GM18507 (cell line): ENCODE measurements at regions not wholly inside any gene's neighbourhood (a gene's known extent, or its start where the extent isn't known, plus 50 kb on each side); places are given as distances from the start of the nearest gene placed in this dataset.

ENCODE experiments used
- DNase-seq: peaks from one replicate; pipeline ENCODE4 v3.0.0; 2011; ENCODE audit warnings: low read depth; ENCODE audit not compliant: insufficient read length; ENCODE audit errors: extremely low spot score
- FAIRE-seq: peaks from 2 replicates; lab custom pipeline; 2011; peaks lifted over from hg19 to GRCh38; lab: Jason Lieb, UNC

DNA sequence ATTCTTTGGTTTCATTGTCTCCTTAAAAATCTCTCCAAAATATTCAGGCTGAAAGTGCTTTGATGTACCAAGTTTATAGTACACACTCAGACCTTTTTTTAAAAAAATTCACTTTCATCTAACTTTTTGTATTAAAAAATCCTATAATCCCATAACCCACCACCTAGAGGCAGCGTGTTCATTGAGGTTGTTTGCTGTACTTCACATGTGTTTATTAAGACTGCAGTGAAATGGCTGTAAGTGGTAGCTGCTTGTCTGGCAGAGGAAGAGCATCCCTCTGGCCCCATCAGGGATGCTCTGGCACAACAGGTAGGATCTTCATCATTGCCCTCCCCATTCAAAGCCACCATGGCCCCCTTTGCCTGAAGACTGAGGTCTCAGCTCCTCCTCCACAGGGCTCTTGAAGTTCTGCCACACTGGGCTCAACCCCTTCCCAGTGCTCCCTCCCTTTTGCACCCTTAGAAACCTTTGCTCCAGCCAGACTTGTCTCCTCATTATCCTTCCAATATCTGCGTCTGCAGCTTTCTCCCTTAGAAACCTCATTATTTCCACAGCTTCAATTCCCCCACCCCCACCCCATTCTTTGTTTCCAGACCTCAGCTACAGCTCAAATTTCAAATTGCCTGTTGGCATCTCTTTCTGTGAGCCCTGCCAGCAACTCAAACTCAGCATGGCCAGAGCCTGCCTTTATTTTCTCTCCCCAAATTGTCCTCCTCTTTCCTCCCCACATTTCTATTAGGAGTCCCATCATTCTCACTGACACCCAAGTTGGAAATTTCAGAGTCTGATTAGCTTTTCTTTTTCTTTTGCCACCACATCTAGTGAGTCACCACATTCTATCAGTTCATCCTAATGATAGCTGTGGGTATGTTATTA is 369.6 kb upstream of the USP24 start:
- no peak for FAIRE-seq
- DNase-seq, result no peak

DNA sequence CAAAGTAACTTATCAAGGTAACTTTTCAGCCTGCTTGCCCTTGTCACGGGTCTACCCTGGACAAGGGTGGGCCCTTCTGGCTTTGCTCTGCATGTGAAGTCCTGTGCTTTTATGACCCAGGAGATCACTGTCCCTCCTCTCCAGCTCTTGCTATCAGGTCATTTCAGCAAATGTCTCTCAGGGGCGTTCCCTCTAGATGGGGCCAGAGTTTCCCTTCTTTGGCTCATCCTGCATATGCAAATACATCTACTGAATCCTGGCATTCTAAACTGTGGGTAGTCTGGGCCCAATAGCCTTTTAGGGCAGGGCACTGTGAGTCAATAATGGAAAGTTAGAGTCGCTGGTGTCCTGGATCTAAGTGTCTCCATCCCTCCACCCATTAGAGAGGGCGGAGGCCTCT is 366.9 kb upstream of the USP24 start:
- DNase-seq (no peak), FAIRE-seq (no peak)

DNA sequence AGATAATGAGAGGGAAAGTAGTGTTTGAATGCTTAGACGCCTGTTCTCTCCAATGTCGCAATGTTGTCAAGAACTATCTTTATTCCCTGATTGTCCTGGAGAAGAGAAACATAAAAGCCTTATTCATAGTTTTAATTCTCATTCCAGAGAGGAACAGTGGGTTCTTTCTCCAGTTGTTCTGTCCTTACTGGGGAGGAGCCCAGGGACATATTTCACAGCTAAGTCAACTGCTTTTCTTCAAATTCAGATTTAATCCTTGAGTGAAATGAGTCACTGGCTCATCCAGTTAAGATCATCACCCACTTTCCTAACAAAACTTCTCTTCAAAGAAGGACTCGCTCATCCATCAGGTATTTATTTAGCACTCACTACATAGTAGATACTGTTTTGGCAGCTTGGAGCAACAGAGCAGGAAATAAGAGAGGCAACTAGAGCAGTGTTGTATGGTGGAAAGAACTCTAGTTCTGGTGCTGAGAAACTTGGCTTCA is 365.7 kb upstream of the USP24 start:
- DNase-seq (no peak), FAIRE-seq (no peak)

DNA sequence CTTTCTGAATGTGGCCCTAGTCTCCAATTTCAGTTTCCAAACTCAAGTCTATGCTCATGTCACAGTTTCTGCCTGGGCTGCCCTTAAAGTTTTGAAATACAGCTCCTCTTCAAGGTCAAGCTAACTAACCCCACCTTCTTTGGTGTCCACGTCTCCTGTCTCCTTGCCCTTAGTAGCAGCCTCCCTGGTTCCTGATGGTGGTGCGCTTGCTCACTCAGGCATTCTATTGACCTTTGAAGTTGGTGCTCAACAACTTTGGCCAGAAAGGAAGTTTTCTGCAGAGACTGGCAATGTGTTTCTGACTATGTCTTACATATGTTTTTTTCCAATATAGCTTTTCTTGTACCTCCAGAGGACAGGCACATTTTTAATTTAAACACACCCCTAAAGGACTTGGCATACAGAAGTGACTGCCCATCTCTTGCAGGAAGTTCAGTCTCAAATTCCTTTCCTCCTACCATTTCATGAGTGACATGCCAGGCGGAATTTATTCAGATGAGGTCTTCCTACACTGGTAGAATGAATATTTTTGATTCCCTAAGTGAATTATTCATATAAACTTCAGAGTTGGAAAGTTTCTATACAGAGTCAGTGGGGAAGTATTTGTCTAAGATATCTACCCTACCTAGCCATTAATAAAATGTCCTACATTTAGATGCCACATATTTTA is 364.3 kb upstream of the USP24 start:
- DNase-seq, result no peak
- no peak for FAIRE-seq

DNA sequence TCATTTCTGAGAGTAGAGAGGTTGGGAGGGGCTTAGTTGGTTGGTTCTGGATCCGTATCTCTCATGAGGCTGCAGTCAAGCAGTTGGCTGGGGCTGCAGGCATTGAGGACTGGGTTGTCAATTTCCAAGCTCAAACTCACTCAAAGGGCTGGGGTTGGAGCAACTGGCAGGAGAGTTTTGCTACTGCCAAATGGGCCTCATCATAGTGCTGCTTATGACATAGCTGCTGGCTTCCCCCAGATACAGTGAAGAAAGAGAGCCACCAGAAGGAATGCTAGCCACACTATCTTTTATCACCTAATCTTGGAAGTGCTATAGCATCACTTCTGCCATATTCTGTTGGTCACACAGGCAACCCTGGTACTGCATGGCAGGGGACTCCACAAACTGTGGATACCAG is 363.5 kb upstream of the USP24 start:
- DNase-seq (no peak), FAIRE-seq (no peak)

DNA sequence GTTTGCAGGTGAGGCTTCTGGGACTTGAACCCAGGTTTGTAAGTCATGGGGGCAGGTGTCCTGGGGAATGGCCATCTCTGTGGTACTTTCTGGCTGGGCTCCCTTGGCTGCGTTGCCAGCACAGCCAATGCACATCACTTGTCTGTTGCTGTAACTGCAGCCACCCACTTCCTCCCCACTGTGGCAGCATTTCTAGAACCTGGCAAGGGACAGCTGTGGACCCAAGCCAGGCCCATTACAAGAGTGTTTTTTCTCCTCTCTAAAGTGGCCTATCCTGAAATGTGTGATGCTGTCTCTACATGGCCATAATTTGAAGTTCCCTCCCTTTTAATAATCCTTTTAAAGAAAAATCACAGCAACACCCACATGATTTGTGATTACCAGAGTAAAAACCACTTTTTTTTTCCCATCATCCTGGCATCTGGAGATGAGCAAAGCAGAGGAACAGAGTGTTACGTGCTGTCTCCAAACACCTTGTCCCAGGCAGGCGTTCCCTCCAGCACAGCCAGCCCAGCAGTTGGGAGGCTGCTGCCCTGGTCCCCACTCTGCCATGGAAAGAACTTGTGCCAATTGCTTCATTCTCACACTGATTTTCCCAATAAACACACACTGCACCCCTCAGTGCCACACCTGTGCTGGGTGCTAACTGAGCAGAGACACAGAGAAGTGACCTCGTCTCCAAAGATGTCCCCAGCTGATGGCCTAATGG is 360.6 kb upstream of the USP24 start:
- no peak for DNase-seq
- no peak for FAIRE-seq

DNA sequence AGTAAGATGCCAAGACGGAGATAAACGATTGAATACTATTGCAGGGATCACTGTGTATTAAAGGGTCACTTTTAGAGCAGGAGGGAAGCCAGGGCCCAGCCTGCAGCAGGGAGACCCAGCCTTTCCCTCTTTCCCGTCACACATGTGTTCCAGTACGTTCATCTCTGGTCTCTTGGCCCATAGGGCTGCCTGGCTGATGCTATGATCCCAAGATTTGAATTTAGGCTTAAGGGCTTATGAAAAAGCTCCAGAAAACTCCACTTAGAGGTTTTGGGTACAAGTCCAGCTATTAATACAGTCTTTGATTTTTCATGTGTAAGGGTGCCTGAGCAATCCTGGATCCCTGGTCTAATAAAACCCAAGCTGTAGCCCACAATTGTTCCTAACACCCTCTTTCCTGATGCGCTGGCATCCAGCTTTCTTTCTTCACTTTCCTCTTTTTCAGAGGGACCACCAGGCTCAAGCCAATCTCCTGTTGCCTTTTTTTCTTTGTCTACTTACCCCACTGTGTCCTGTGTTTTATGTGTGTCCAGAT is 359.6 kb upstream of the USP24 start:
- DNase-seq (no peak), FAIRE-seq (no peak)

DNA sequence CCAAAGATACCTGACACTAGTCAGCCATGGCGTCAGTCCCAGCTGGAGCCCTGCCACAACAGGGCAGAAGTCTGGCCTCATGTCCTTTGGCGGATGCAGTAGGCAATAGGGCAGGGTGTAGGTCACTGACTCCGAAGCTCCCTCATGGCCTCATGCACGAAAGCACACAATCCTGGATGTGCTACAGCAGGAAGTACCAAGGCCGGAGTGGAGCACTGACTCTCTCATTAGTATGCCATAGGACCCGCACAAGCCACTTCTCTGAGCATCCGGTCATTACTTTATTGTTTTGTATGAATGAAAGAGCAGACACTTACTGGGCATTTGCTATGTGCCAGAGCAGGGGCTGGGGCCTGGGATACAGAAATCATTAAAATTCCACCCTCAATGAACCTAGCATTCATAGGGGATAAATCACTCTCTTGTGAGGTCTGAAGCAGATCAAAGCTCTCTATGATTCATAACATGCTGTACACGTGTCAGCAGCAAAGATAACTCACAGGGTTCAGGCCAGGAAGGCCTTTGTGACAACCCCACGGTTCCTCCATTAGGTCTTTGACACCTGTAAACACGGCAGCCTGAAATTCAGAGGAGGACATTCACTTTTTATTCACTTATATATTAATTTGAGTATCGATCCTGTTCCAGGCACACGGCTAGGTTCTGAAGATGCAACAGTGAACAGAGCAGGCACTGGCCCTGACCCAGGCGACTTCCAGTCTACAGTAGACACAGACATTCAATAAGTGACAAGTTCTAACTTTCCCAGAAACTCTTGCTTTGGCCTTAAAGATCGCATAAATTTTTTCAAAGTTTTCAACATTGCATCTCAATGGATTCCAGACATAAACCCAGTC is 357.9 kb upstream of the USP24 start:
- no peak for FAIRE-seq

DNA sequence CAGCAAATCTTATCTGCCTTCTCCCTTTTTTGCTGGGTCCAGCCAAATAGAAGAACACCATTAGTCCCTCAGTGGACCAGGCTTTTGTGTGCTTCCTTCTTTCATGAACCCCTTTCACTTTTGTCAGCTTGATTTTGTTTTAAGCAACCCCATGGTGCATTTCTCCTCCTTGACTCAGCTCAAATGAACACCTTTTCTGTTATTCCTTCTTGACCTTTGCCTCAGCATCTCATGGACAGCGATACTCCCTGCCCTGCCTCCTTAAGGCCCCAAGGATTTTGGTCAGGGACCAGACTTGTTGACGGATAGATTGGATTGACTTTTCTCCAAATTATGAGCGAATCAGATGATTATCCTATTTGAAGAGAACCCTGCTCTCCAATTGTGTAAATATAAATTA is 356.6 kb upstream of the USP24 start:
- FAIRE-seq, result no peak
- no peak for DNase-seq

More for the DNA sequence above, 357.9 kb upstream of the USP24 start:
- DNase-seq, result no peak

DNA sequence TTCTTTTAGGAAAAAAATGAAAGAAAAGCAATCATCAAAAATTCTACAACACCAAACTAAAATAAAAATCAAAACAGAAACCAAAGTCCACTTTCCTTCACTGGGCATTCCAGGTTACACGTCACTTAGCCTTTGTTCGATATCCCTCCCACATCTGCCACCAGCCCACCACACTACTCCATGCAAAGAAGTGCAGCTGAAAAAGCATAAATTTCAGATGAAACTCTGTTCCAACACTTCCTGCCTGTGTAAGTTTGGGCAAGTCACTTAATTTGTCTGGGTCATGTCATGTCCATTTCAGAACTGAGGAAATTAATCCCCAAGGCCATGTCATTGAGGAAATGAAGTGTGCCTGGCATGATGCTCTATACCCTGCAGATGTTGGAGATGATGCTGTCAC is 354.3 kb upstream of the USP24 start:
- DNase-seq (no peak), FAIRE-seq (no peak)

DNA sequence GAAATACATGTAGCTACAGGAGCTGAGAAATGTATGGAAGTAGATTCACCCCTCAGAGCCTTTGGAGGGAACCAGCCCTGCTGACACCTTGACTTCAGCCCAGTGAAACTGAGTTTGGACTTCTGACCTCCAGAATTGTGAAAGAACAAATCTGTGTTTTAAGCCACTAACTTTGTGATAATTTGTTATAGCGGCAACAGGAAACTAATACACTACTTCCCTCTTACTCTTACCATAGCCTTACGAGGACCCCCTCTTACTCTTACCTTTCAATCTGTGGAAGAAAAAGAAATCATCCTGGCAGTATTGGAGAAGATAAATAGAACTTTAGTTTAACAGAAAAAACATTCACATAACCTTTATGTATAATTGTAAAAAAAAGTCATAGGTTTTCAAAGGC is 353.6 kb upstream of the USP24 start:
- DNase-seq, result no peak
- FAIRE-seq, result no peak

DNA sequence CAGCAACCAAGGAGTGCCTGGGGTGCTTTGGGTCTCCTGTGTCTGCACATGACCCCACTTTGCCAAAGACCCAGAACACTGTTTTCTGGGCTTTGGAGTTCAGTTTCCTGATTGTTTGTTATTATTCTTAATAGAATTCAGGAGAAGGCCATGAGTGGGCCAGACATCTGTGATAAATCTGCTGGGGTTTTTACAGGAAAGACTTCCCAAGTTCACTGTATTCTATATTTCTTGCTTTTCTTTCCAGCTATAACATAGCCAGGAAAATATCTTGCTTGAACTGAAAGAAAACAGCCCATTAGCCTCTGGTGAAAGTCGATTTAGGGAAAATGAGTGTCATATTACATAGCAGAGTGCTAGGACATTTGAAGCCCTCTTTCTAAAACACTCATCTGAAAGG is 345.1 kb upstream of the USP24 start:
- DNase-seq, result no peak
- FAIRE-seq, result no peak

DNA sequence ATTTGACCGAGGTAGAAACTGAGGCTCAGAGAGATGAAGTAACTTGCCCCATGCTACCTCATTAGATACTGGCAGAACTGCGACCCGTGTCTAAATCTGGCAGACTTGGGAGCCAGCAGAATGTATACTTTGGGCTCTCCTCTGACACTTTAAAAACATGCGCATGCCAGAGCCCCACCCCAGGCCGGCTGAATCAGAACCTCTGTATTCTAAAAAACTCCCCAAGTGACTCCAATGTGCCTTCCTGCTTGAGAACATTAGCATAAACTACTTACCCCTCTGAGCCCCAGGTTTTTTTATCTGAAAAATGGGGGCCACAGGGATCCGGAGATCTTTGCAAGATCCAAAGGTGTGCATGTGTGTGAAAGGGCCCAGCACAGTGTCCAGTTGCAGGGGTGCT is 344.7 kb upstream of the USP24 start:
- FAIRE-seq (no peak), DNase-seq (no peak)

DNA sequence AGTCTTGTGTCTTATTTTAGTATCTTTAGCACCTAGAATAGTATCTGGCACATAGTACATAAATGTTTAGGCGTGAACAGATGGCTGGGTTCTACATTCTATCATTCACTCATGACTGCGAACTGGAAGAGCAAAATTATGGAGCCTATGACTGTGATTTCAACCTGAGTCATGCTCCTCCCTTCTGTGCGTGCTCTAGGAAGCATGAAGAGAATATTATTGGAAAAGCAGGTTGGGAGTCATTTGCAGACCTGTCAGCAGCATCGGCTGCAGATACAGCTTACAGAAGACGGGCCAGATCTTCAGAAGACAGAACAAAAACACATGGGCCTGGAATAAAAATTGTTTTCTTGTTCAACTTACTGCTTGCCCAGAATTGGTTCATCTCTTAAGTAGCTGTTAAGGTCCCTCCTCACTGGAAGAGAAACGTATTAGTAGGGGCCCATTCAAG is 344.0 kb upstream of the USP24 start:
- DNase-seq (no peak), FAIRE-seq (no peak)

DNA sequence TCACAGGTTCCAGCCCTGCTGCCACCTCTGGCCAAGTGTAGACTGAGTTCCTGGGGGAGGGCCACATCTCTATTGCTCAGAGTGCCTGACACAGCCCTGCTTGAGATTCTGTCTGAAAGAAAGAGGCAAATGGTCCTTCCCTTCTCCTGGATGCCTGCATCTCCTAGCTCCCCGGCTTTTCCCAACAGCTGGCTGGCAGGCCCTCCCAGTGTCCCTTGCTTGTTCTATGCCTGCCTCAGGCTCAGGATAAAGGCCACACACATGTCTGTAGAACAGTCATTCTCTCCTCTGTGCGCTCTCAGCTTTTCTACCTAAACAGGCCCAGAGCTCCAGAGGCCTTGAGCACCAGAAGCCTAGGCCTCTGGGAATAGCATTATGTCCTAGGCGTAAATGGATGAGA is 343.4 kb upstream of the USP24 start:
- FAIRE-seq (no peak), DNase-seq (no peak)

DNA sequence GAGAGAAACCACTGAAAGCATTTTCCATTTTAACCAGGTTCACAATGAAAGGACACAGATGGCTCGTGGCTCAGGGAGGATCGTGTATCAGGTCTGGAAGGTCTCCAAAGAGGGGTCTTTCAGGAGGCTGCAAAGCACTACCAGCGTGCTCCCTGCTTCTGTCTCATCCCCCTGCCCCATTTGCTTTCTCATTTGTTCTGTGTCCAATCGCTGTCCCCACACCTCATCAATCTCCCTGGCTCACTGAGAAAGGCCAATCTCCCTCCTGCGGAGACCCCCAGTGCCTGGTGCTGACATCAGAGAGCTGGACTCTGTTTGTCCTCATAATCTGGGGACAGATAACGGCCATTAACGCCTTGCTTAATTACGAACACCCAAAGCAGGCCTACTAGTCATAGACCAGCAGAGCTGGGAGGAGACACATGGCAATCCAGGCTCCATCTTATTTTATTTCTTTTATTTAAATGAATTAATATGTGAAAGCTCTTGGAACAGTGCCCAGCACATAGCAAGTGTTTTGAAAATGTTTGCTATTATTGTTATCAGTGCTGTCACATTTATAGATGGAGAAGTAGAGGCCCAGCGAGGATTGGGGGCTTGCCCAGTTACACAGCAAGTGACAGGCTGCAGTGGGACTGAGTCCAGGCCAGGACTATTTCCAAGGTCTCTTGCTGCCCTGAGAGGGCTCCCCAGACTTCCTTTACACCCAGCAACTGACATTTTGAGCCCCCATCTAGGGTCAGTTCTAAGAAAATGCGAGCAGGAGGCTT is 341.0 kb upstream of the USP24 start:
- DNase-seq (no peak), FAIRE-seq (no peak)

DNA sequence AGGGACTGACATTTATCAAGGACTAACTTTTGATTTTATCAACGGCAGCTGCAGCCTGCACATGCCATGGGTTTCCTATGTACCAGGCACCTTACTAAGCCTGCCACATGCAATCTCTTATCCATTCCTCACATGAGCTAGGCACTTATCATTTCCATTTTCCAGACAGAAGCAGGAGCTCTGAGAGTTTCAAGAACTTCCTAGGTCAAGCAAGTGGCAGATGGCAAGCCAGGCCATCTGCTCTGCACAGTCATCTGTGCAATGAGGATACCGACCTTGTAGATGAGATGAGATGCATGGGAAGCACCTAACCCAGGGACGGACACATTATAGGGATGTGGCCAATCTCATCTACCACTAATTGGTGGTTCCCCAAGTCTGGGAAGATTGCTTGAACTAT is 339.4 kb upstream of the USP24 start:
- FAIRE-seq (no peak), DNase-seq (no peak)

DNA sequence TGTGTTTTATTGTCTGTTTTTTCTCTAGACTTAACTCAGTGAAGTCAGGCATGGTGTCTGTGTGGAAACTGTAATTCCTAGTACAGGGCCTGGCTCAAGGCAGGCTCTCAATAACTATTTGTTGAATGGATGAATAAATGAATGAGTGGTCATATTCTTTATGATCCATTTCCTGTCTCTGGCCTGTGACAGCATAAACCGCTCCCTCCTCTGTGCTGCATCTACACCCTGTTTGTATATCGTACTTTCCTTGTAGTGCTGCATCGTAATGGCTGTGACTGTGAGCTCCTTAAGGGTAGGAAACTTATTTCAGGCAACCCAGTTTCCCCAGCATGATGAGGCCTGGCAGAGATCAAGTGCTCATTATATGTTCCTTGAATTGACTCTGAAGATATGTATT is 337.5 kb upstream of the USP24 start:
- no peak for DNase-seq
- no peak for FAIRE-seq

DNA sequence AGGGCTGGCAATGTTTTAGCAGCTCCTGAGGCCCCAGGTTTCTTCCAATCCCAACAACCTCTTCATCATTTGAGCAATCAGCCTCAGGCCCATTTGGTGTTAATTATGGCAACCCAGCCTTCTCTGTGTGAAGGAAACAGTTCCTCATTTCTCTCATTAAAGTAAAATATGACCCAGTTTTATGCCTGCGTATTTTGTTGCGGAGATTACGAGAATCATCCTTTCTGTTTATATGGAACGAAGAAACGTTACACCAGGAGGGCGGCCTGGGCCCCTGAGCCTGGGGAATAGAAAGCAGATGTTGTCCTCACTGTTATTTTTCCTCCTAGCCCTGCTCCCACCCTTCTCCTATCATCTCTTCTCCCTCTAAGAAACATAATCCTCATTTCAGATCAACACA is 332.2 kb upstream of the USP24 start:
- no peak for FAIRE-seq

More for the DNA sequence above, 332.2 kb upstream of the USP24 start:
- no peak for DNase-seq
